Activated naive CD4-positive, alpha-beta T cell treated with anti-CD3 and anti-CD28 coated beads for 36 hours (primary cell): ENCODE measurements at regions not wholly inside any gene's neighbourhood (a gene's known extent, or its start where the extent isn't known, plus 50 kb on each side); places are given as distances from the start of the nearest gene placed in this dataset.

ENCODE experiments used
- CTCF ChIA-PET: fragments of 350-600 bp; sonication (Branson Sonifier 250); formaldehyde crosslinking; loops from one replicate; lab custom pipeline; 2021; ENCODE audit warnings: antibody characterized with exemption; lab: Charles Lee
- DNase-seq: peaks from one replicate; pipeline ENCODE4 v3.0.0-alpha.2; 2020
- H3K27ac Mint-ChIP-seq: one replicate; pipeline ENCODE4 v1.8.0; 2021; ENCODE audit warnings: mild to moderate bottlenecking, mixed read lengths
- H3K27me3 Mint-ChIP-seq: one replicate; pipeline ENCODE4 v1.8.0; 2021; ENCODE audit warnings: low read depth, mixed read lengths
- H3K36me3 Mint-ChIP-seq: one replicate; pipeline ENCODE4 v1.8.0; 2021; ENCODE audit warnings: low read depth, mixed read lengths
- H3K4me1 Mint-ChIP-seq: one replicate; pipeline ENCODE4 v1.8.0; 2021; ENCODE audit warnings: low read depth, mixed read lengths
- H3K4me3 Mint-ChIP-seq: one replicate; pipeline ENCODE4 v1.8.0; 2021; ENCODE audit warnings: mild to moderate bottlenecking, moderate library complexity, mixed read lengths
- H3K9me3 Mint-ChIP-seq: one replicate; pipeline ENCODE4 v1.8.0; 2021; ENCODE audit warnings: mixed read lengths
- intact Hi-C: fragments of 100-400 bp; cut with micrococcal nuclease; formaldehyde crosslinking; loops from one replicate; pipeline ENCODE4 v1.15.1; 2023

DNA sequence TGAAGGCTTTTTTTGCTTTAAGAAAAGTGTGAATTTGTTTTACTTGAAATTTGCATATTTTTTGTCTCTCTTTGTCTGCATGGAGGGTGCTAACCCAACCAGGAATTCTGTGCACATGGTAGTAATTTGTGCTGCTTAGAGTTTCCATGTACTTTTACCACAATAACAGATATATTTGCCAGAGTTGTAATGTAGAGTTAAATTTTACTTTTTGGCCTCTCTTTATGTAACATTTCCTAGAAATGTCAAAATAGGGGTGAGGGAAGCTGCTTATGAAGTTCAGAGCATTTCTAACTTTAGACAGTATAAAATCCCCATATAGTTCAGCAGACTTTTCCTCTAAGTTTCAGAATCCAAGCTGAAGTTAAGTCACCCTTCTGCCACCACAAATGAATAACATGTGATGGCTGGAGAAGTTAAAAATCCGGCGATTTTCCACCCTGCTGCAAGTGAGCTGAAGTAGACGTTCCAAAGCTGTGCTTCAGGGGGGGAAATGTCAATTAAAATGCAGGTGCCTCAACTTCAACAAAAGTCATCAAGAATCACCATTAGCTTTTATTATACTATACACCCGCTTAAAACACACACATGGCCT is 385.7 kb upstream of the NR2F2 start:
- no peak for DNase-seq
- intact Hi-C loops, result no loop called here
- Mint-ChIP-seq H3K4me3 (no peak overlapping the region), H3K4me1 (peaks cover 4% of the 10 kb centered on the region), H3K27me3 (peaks cover 6% of the 10 kb centered on the region), H3K9me3 (no peaks in the 10 kb centered on the region), H3K36me3 (no peaks in the 10 kb centered on the region), H3K27ac (no peak overlapping the region)
- CTCF ChIA-PET, result no interaction called here

- DNase-seq, result no peak
- CTCF ChIA-PET, result no interaction called here
- no peaks in the 10 kb centered on the region for H3K9me3 Mint-ChIP-seq
- H3K4me3 Mint-ChIP-seq, result no peak overlapping the region
- H3K27ac Mint-ChIP-seq, result no peak overlapping the region
- peaks cover 4% of the 10 kb centered on the region for H3K4me1 Mint-ChIP-seq
- peaks cover 9% of the 10 kb centered on the region for H3K27me3 Mint-ChIP-seq
- intact Hi-C loops, result no loop called here
- H3K36me3 Mint-ChIP-seq, result no peaks in the 10 kb centered on the region
Observed at GRCh38 chr15:95946241-95946640, 384.3 kb upstream of the NR2F2 start.

GRCh38 chr15:95946926-95947325 is 383.6 kb upstream of the NR2F2 start:
- no peak for DNase-seq
- intact Hi-C loops, result no loop called here
- CTCF ChIA-PET, result interaction anchor here (0.6 kb wide), 1 partner anchor 213 kb away, joined by 3 read pairs; no protein-coding TSS in a partner anchor
- Mint-ChIP-seq H3K4me3 (no peak overlapping the region), H3K4me1 (peaks cover 4% of the 10 kb centered on the region), H3K27me3 (peaks cover 9% of the 10 kb centered on the region), H3K36me3 (no peaks in the 10 kb centered on the region), H3K27ac (no peak overlapping the region), H3K9me3 (no peaks in the 10 kb centered on the region)

- H3K9me3 Mint-ChIP-seq, result no peaks in the 10 kb centered on the region
- DNase-seq, result no peak
- no peak overlapping the region for H3K27ac Mint-ChIP-seq
- peaks cover 9% of the 10 kb centered on the region for H3K27me3 Mint-ChIP-seq
- CTCF ChIA-PET, result no interaction called here
- H3K36me3 Mint-ChIP-seq, result no peaks in the 10 kb centered on the region
- H3K4me3 Mint-ChIP-seq, result no peak overlapping the region
- intact Hi-C loops, result no loop called here
- H3K4me1 Mint-ChIP-seq, result peaks cover 4% of the 10 kb centered on the region
Observed at GRCh38 chr15:95948411-95948810, 382.1 kb upstream of the NR2F2 start.

GRCh38 chr15:95953032-95953431 is 377.5 kb upstream of the NR2F2 start:
- DNase-seq, result no peak
- no peak overlapping the region for H3K27ac Mint-ChIP-seq
- intact Hi-C loops, result no loop called here
- H3K27me3 Mint-ChIP-seq, result peaks cover 6% of the 10 kb centered on the region
- H3K9me3 Mint-ChIP-seq, result no peaks in the 10 kb centered on the region
- CTCF ChIA-PET, result no interaction called here
- no peaks in the 10 kb centered on the region for H3K36me3 Mint-ChIP-seq
- H3K4me3 Mint-ChIP-seq, result no peak overlapping the region
- no peaks in the 10 kb centered on the region for H3K4me1 Mint-ChIP-seq

DNA sequence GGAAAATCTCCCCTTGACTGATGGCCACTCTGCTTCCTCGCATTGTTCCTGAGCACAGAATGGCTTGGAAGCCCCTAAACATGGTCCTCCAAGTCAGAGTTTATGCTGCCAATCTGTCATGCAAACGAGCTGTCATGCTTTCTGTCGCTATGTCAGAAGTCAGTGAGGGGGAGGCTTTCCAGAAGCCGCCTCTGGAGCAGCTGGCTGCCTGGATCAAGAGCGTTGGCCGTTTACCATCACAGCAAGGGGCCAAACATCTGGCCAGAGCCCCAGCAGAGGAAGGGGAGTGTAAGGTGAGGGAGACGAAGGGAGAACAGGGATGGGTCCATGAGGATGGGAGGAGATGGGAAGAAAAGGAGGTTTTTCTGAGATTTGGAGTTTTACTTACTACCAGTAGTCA is 372.6 kb upstream of the NR2F2 start:
- intact Hi-C loops, result no loop called here
- no peak overlapping the region for H3K27ac Mint-ChIP-seq
- no peak overlapping the region for H3K4me3 Mint-ChIP-seq

GRCh38 chr15:95958382-95958781 is 372.1 kb upstream of the NR2F2 start:
- no peak overlapping the region for H3K27ac Mint-ChIP-seq
- peaks cover 3% of the 10 kb centered on the region for H3K27me3 Mint-ChIP-seq
- intact Hi-C loops, result no loop called here
- no peaks in the 10 kb centered on the region for H3K4me1 Mint-ChIP-seq
- CTCF ChIA-PET, result no interaction called here
- peaks cover 10% of the 10 kb centered on the region for H3K9me3 Mint-ChIP-seq
- no peak for DNase-seq
- H3K4me3 Mint-ChIP-seq, result no peak overlapping the region
- H3K36me3 Mint-ChIP-seq, result no peaks in the 10 kb centered on the region

More for the DNA sequence above, 372.6 kb upstream of the NR2F2 start:
- H3K9me3 Mint-ChIP-seq, result peaks cover 10% of the 10 kb centered on the region
- CTCF ChIA-PET, result no interaction called here
- no peaks in the 10 kb centered on the region for H3K36me3 Mint-ChIP-seq
- DNase-seq, result no peak
- H3K27me3 Mint-ChIP-seq, result peaks cover 3% of the 10 kb centered on the region
- no peaks in the 10 kb centered on the region for H3K4me1 Mint-ChIP-seq

DNA sequence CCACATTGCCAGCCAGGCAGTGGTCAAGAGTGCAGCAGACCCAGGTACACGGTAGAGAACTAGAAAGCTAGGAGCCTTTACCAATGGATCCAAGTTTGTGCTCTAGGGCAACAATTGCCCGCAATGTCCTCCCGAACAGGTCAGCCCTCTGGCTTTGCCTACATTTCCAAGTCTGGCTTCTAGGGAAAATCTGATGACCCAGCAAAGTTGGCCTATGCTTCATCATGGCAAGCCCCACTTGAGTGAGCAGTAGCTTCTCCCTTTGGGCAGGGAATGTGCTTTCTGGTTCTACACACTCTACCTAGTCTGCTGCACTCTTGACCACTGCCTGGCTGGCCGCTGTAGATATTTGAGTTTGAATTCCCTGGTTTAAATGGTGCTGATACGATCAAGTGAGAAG is 361.6 kb upstream of the NR2F2 start:
- H3K36me3 Mint-ChIP-seq, result no peaks in the 10 kb centered on the region
- CTCF ChIA-PET, result no interaction called here
- no peak for DNase-seq
- no peaks in the 10 kb centered on the region for H3K4me1 Mint-ChIP-seq
- no peaks in the 10 kb centered on the region for H3K9me3 Mint-ChIP-seq
- H3K27ac Mint-ChIP-seq, result no peak overlapping the region
- H3K4me3 Mint-ChIP-seq, result no peak overlapping the region
- intact Hi-C loops, result no loop called here
- no peaks in the 10 kb centered on the region for H3K27me3 Mint-ChIP-seq

- no peaks in the 10 kb centered on the region for H3K9me3 Mint-ChIP-seq
- H3K27ac Mint-ChIP-seq, result no peak overlapping the region
- DNase-seq, result no peak
- H3K27me3 Mint-ChIP-seq, result no peaks in the 10 kb centered on the region
- intact Hi-C loops, result no loop called here
- CTCF ChIA-PET, result interaction anchor here (0.6 kb wide), 1 partner anchor 359 kb away, joined by 3 read pairs; no protein-coding TSS in a partner anchor
- no peak overlapping the region for H3K4me3 Mint-ChIP-seq
- H3K4me1 Mint-ChIP-seq, result no peaks in the 10 kb centered on the region
- no peaks in the 10 kb centered on the region for H3K36me3 Mint-ChIP-seq
Observed at GRCh38 chr15:95970326-95970725, 360.2 kb upstream of the NR2F2 start.

DNA sequence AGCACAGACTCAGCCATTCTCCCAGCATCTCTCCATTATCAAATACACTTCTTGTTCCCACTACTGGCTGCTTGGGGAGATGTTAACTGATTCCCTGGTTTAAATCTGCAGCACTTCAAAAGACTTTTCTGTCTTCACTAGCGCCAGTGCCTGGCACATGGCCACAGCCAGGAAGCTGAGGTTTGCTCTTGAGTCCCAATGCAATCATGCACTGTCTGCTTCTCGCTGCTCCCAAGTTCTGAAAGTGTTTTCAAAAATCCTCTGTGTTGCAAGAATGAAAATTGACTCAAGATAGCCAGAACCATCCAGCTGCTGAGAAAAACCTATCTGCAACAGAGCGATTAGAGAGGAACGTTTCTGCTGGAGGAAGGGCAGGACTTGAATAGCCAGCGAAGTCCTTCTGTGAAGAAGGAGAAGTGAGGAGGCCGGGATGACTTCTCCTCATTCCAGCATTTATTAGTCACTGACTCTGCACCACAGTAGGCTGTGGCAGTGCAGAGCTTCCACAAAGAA is 358.4 kb upstream of the NR2F2 start:
- DNase-seq, result no peak
- no peaks in the 10 kb centered on the region for H3K4me1 Mint-ChIP-seq
- intact Hi-C loops, result no loop called here
- no peaks in the 10 kb centered on the region for H3K9me3 Mint-ChIP-seq
- no peak overlapping the region for H3K27ac Mint-ChIP-seq
- H3K27me3 Mint-ChIP-seq, result no peaks in the 10 kb centered on the region
- CTCF ChIA-PET, result no interaction called here
- H3K36me3 Mint-ChIP-seq, result no peaks in the 10 kb centered on the region
- no peak overlapping the region for H3K4me3 Mint-ChIP-seq

DNA sequence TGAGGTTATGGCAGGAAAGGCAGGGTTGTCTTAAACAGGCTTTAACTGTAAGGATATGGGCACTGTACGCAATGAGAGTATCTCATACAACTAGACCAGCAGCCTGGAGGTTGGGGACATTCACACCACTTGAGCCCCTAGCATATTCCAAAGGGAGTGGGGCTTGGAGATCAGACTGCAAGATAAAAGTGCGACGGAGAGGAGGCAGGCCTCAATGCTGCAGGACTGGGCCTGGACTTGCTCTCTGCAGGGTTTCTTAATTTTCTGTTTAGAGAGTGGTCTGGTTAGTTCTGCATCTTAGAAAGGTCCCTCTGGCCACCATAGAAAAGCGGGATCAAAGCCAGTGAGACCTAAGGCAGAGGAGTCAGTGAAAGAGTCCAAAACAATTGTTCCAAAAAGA is 357.7 kb upstream of the NR2F2 start:
- no peaks in the 10 kb centered on the region for H3K36me3 Mint-ChIP-seq
- intact Hi-C loops, result no loop called here

GRCh38 chr15:95973566-95974256 is 356.8 kb upstream of the NR2F2 start:
- no peak overlapping the region for H3K27ac Mint-ChIP-seq
- no peak for DNase-seq
- intact Hi-C loops, result no loop called here
- H3K4me1 Mint-ChIP-seq, result no peaks in the 10 kb centered on the region
- H3K36me3 Mint-ChIP-seq, result no peaks in the 10 kb centered on the region
- CTCF ChIA-PET, result no interaction called here
- H3K4me3 Mint-ChIP-seq, result no peak overlapping the region
- H3K27me3 Mint-ChIP-seq, result no peaks in the 10 kb centered on the region
- H3K9me3 Mint-ChIP-seq, result no peaks in the 10 kb centered on the region

More for the DNA sequence above, 357.7 kb upstream of the NR2F2 start:
- no peaks in the 10 kb centered on the region for H3K4me1 Mint-ChIP-seq
- H3K9me3 Mint-ChIP-seq, result no peaks in the 10 kb centered on the region
- CTCF ChIA-PET, result no interaction called here
- H3K4me3 Mint-ChIP-seq, result no peak overlapping the region
- H3K27me3 Mint-ChIP-seq, result no peaks in the 10 kb centered on the region
- no peak for DNase-seq
- H3K27ac Mint-ChIP-seq, result no peak overlapping the region

- Mint-ChIP-seq H3K27me3 (peaks cover 4% of the 10 kb centered on the region), H3K9me3 (no peaks in the 10 kb centered on the region), H3K27ac (no peak overlapping the region), H3K4me3 (no peak overlapping the region), H3K36me3 (no peaks in the 10 kb centered on the region), H3K4me1 (no peaks in the 10 kb centered on the region)
- no peak for DNase-seq
- intact Hi-C loops, result no loop called here
- CTCF ChIA-PET, result no interaction called here
Observed at GRCh38 chr15:95975212-95975611, 355.3 kb upstream of the NR2F2 start.
